ENCODE measurements at regions not wholly inside any gene's neighbourhood (a gene's known extent, or its start where the extent isn't known, plus 50 kb on each side); places are given as distances from the start of the nearest gene placed in this dataset.
"Not testable (repeated sequence)": the region's sequence is repeated elsewhere in the genome, so short reads cannot be mapped to it uniquely, and the experiment has no call there.

DNA sequence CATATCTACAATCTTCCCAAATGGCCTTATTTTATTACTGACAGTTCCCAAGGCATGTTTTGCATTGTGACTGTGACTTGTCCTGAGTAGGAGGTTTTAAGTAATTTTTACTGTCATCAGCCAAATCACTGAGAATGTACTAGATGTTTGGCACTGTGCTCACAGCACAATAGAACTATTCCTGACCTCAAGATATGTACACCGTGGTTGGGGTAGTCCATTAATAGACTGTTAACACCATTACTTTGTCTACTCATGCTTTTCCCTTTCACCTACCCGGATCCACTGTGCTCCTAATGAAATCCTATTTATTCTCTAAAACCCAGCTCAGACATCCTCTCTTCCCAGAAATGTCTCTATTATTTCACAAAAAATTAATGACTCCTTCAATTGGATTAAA is 168.7 kb upstream of the TENM4 start:
- DNase-seq (ENCODE audit: low read depth, low spot score) = no peak

DNA sequence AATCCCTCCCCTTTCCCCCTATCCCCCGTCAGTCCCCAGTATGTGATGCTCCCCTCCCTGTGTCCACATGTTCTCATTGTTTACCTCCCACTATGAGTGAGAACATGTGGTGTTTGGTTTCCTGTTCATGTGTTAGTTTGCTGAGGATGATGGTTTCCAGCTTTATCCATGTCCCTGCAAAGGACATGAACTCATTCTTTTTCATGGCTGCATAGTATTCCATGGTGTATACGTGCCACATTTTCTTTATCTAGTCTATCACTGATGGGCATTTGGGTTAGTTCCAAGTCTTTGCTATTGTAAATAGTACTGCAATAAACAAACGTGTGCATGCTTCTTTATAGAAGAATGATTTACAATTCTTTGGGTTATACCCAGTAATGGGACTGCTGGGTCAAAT is 165.6 kb upstream of the TENM4 start:
- DNase-seq (ENCODE audit: low read depth, low spot score) = not testable (repeated sequence)

DNA sequence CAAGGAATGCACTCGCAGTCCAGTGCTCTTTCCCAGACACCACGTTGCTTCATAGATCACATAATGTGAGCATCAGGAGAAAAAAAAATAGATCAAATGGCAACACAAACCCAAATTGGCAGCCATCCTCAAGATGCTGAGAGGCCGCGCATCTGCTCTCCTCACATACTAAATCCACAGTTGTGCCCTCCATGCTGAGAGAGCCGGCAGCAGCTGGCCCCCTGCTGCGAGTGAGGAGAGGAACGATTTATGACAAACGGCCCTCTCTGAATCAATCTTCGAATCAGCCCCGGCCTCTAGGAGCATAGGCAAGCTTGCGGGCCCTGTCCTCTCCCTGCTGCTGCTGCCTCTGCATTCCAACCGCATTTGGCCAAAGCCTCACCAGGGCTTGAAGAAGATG is 159.9 kb upstream of the TENM4 start:
- DNase-seq (ENCODE audit: low read depth, low spot score) = no peak

DNA sequence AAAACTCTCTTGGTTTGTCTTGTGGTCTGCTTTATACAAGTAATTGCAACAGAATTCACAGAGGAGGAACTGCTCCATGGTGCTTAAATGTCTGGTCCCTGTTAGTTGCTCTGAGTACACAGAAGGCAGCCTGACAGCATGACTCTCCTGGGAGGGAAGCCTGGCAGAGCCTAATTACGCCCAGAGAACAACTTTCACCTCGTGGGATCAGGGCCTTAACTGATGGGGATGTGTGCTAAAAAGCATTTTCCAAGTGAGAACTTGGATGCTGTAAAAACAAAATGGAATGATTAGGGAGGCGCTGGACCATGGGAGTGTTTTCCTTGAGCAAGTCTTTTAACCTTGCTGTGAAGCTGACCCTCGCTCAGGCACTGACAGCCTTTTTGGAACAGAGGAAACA is 154.0 kb upstream of the TENM4 start:
- no peak for DNase-seq (ENCODE audit: low read depth, low spot score)

DNA sequence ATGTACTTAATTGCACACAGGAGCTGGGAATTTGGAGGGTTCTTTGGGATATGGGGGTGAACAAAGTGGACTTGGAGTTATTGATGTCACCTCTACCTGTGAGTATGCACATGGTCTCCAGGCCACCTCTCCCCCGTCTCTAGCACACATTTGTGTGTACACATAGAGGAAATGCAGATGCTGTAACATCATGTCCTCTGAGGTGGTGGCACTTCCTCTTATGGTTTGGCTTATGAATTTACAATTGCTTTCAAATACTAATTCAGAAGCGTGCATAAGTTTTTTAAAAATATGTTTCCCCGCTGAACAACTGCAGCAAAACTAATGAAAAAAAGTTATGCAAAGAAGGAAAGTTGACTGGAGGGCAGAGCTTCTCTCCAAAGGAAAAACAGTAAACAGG is 152.0 kb upstream of the TENM4 start:
- DNase-seq (ENCODE audit: low read depth, low spot score) = no peak

DNA sequence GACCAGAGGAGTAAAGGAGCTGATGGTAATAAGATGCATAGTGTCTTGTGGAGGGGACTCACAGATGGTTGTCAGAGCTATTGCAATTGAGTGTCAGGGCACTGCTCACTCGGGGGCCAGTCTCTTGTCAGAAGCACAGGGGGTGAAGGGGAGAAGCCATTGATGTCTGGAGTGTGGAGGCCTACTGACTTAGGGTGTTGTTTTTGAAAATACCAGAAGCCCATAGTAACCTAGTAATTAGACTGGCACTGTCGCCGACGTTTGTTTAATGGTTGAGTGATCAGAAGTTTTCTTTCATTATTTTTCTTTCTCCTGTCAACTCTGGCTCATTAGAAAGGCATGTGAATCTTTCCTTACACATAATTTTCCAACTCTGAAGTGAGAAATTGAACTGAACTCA is 151.6 kb upstream of the TENM4 start:
- no peak for DNase-seq (ENCODE audit: low read depth, low spot score)

DNA sequence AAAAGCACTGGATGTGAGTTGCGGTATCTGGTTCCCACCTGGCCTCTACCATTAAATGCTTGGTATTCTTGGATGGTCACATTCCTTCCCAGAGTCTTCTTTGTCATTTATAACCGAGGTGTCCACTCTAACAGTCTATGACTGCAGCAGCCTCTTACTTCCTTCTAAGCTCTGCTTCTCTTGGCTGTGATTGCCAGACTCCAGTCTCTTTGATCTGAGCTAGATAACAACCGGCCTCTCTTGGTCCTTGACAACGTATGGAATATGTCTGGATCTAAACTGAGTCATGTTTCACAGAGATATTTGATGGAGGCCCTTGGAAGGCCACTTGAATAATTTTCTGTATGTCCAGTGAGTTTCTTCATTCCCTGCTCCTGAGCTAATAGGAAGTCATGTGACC is 141.6 kb upstream of the TENM4 start:
- no peak for DNase-seq (ENCODE audit: low read depth, low spot score)

DNA sequence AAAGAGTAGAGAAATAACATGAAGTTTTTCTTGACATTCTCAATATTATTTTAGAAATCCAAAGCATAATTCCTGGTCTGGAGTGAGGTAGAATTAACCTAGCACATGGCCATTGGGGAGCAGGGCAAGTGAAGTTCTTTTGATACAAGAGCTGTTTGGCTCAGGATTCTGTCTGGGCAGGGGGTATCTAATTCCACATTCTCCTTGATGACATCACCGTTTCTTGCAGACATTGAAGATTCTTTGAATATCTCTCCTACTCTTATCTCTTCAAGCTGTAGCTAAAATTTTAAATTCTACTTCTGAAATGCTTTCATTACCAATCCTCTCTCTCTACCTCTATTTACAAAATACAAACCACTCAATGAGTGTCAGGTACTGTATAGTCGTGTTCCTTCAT is 138.2 kb upstream of the TENM4 start:
- no peak for DNase-seq (ENCODE audit: low read depth, low spot score)

DNA sequence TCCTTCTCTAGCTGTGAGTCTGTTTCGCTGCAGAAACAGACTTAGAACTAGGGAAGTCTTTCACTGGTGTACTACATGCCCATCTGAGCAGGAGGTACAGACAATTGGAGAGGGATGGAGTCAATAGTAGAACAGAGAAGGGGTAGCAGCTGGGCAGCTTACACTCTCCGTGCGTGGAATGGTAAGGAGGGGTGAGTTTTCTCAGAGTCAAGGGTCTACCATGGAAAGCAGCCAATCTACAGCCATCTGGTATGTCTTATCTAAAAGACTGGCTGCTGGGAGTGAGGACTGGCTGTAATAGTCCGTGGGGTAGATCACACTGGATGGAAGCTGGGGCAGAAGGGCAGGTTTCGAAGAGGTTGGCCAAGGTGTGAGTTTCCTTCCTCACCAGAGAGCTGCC is 137.3 kb upstream of the TENM4 start:
- no peak for DNase-seq (ENCODE audit: low read depth, low spot score)

DNA sequence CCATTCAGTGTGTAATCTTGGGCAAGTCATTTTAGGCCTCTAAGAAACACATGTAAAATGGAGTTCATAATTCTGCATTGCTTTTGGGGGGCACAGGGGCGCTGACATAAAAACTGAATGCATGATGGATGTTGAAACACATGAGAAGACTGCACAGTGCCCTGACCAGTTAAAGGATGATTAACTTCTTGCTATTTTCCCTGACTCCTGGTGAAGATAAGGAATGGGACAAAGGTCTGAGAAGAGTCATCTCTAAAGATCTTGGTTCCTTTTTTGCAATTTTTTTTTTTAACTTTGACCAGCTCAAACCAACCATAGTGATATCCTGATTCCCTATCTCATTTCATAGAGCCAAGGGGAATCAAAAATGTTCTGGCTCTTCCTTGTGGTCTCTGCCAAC is 134.9 kb upstream of the TENM4 start:
- no peak for DNase-seq (ENCODE audit: low read depth, low spot score)

DNA sequence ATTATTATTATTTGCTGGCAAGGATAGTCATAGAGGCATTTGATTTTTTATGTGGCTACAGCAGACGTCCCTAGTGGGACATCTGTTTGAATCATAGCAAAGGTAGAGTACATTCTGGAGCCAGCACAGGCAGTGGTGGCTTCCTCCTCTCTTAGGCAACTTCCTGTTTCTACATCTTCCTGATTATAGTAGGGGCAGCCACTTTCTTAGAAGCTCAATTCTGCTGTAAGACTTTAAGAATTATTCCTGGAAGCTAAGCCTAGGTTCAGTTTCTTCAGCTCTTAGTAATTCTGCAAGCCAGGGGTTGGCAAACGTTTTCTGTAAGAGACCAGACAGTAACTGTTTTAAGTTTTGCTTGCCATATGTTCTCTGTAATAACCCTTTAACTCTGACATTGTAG is 129.3 kb upstream of the TENM4 start:
- DNase-seq (ENCODE audit: low read depth, low spot score) = no peak

DNA sequence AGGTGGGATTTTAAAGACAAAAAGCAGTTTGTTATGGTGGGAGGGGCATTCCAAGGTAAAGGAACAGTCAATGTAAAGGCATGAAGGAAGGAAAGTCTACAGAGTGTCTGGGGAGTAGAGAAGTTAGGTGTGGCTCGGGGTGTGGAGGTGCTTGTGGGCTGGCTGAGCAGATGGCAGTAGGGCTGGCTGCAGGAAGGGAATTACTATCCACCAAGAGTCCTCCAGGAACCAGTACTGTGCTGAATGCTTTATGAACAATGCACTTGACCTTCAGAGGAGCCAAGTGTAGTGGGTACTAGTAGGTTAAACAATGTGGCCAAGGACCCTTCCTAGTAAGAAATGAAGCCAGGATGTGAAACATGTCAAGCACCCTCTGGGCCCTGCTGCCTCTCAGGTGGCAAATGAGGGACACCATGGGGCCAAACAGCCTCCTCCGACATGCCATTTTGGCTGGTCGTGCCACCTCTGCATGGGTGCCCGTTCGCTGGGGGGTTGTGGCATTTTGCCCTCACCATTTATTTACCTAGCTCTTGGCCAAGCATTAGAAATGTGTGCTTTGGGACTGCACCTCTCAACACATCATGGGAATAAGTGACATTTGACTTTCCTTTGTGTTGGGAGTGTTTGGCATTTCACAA is 123.6 kb upstream of the TENM4 start:
- no peak for DNase-seq (ENCODE audit: low read depth, low spot score)

DNA sequence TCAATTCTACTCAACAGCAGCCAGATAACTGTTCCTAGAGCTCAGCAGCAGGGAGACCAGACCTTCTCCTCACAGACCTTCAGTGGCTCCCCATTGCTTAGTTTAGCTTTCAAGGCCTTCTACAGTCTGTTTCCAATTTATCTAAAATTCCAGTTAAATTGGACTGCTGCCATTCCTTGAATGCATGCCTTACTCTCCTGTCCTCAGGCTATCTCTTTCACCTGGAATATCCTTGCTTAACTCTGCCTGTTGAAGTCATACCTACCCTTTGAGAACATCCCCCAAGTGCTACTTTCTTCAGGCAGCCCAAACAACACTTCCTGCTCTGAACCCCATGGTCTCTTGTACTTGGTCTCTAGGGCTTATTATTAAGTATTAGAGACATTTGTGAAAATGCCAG is 120.7 kb upstream of the TENM4 start:
- no peak for DNase-seq (ENCODE audit: low read depth, low spot score)

DNA sequence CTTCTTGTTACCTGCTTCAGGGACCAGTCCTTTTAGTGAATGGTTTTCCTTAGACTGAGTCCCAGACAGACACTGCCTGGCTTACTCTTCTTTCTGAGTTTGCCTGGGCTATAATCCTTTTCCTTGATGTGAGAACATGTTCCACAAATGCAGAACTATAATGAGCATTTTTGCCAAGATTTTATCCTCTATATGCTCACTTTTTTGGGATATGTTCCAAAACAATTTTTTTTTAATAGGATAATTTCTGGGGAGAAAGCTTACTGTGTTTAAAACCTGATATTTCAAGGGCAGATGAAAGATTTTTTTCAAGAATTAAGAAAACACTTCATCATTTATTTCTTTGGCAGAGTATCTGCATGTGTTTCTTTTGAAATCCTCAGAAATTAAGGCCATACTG is 110.0 kb upstream of the TENM4 start:
- no peak for DNase-seq (ENCODE audit: low read depth, low spot score)

DNA sequence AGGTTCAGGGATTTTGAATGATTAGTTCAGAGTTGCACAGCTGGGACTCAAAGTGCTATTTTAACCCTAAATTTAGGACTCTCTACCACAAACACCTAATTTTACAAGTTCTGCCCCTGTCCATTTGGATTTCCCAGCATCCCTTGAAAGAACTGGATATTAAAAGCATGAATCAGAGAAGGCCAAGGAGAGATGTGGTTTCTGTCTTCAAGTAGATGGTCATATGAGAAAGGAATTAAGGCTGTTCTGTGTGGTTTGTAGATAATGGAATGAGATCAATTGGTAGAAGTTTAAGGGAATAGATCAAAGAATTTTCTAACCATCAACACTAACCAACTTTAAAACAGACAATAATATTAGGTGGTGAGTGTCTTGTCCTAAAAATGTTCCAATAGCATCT is 106.4 kb upstream of the TENM4 start:
- DNase-seq (ENCODE audit: low read depth, low spot score) = no peak

DNA sequence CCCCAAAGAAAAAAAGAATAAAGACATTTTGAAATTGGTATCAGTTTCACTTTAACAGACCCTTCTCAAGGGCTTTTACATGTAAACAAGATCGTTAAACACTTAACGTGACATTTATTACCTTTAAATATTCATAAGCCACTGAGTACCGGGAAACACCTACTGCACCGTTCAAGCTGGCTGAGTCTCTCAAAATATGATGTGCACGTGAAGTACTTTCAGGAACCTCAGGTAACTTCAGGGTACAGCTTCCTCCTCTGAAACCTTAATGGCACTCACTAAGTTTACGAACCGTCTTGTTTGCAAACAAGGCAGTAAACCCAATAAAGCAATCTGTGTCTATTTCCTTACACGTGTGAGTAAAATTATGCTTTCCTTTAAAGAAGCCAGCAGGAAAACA is 105.5 kb upstream of the TENM4 start:
- DNase-seq (ENCODE audit: low read depth, low spot score) = no peak

DNA sequence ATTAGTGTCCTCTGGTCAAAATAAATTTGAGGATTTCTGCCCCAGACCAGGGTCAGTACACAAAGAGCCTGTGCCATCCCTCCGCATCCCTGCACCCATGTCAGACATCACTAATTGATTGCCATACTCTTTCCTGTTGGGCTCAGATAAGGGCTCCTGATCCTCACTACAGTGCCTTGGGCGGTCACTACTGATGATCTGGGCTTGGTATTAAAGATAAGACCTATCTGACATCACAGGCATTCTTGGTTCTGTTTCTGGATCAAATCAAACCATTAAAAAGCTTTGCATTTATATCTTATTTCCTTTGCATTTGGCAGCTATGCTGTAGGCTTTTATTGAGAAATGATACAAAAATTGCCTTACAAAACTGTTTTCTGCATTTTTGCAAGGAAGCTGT is 103.5 kb upstream of the TENM4 start:
- DNase-seq (ENCODE audit: low read depth, low spot score) = no peak

DNA sequence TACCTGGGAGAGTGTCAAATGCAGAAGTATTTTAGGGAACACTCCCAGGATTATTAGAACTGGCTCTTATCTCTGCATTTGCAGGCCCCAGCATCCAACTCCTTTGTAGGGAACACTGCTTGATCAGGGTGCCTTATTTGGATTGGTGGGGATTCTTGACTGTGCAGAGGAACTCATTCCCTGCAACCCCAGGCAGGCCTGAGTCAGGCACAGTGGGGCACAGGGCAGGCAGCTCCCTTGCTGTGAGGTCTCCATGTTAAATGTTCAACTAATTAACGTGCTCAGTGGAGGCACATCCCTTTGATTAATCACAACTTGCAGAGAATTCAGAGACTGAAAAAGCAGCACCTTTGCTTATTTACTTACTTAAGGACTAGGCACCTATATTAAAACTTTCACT is 102.3 kb upstream of the TENM4 start:
- no peak for DNase-seq (ENCODE audit: low read depth, low spot score)

DNA sequence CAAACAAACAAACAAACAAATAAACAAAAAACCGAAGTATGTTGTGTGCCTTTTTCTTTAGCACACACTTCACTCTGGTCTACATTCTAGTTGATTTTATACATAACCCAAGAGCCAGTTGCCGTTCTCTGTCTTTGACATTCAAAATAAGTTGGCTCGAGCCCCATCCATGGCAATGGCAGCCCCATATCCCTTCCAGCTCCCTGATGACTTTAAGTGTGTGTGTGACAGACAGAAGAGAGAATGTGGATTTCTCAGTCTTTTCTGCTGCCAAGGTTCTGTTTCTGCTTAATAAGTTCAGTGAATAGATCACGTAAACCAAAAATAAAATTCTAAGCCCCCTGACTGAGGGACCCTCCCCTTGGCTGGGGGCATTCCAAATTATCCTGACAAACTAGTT is 100.6 kb upstream of the TENM4 start:
- DNase-seq (ENCODE audit: low read depth, low spot score) = no peak

DNA sequence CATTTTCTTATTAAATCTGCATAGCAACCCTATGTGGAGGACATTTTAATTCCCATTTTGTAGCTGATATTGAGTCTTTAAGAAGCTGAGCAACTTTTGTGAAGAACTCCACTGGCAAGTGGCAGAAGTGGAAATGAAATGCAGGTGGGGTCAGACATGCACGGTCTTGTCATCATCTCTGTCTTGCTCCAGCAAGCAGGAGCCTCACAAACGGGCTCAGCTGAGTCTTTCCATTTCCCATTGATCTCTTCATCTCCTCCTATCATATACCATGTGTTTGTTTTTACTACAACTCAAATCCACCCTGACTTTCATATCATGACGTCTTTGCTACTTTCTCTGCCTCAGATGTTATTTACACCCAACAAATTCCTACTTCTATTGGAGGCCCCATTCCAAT is 97.9 kb upstream of the TENM4 start:
- no peak for DNase-seq (ENCODE audit: low read depth, low spot score)

DNA sequence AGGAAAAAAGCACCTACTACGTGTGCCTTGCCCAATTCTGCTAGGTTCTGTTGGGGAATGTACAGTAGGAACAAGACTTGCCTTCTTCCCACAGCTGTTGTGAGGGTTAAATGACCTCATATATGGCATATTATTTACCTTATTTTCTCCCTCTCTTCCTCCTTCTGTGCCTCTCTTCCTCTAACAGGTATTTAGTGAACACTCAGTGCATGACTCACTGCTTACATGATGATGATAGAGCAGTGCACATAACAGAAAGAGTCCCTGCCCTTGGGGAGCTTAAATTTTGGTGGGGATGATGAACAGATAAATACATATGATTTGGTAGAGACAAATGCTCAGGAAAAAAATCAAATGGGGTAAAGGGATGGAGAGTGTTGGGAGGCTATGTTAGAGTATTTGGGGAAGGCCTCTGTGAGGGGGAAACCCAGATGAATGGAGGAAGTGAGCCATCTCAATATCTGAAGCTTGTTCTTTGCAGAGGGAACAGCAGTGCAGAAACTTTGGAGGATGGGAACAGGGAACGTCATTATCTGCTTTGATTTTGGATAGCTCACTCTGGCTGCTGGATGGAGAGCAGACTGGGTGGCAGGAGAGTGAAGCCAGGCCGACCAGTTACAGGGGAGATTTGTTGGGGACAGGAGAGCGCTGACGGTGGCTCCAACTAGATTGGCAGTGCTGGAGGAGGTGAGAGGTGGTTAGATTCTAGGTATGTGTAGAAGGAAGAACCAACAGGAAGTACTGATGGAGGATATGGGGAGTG is 95.5 kb upstream of the TENM4 start:
- no peak for DNase-seq (ENCODE audit: low read depth, low spot score)

DNA sequence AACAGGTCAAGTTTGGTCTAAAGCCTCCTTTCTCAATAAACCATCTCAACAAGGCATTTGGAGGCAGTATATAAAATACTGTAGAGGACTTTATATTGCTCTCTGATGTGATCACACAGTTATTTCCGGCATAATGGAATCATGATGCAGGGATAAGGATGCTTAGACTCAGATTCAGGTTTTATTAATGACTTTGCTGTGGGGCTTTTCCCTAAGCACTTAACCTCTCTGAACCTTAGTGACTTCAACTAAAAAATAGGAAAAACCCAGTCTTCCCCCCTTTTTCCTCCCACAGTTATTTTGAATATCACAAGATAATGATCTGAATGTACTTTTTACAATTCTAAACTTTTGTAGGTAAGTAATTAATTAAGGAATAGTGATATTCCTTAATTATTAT is 94.8 kb upstream of the TENM4 start:
- no peak for DNase-seq (ENCODE audit: low read depth, low spot score)

DNA sequence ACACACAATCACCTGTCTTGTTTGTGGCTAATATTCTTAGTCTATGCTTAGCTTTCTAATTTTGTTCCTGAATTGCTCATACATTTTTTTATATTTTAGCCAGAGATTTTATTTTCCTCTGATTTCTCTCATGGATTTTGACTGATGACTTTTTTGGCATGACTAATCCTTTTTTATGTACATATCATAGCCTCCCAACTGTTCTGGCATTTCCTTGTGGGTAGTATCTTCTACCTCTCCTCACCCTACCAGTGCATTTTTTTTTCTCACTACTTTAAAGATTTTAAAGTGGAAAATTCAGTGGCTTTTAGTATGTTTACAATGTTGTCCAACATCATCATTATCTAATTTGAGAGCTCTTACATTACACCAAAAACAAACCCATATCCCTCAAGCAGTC is 84.4 kb upstream of the TENM4 start:
- DNase-seq (ENCODE audit: low read depth, low spot score) = no peak

DNA sequence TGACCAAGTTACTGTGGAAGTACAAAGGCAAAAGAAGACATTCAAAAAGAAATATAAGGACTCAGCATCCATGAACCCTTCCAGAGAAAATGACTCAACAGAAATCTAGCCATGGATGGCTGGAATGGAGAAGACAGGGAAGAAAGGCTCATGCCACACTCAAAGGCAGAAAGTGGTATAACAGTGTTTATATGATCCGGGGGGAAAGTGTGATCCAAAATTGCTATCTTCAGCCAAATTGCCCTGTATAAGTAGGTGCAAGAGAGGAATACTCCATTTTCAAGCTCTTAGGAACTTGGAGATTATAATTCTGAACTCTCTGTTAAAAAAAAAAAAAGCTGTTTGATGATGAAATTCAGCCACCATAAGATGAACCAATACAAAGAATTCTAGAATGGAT is 81.8 kb upstream of the TENM4 start:
- no peak for DNase-seq (ENCODE audit: low read depth, low spot score)
